ENCODE measurements at regions not wholly inside any gene's neighbourhood (a gene's known extent, or its start where the extent isn't known, plus 50 kb on each side); places are given as distances from the start of the nearest gene placed in this dataset.

GRCh38 chr2:3105814-3106569, 271.6 kb downstream of the EIPR1 start:
- TF ChIP-seq CTCF (conservative IDR thresholded peaks at IDR 0.05; ENCODE audit: low read depth, low read length) (no peak), CHD1 (IDR thresholded peaks at IDR 0.05; ENCODE audit: low read depth, low read length) (no peak), SMC3 (IDR thresholded peaks at IDR 0.05; ENCODE audit: low read depth, low read length) (no peak), POLR2A (IDR thresholded peaks at IDR 0.05; ENCODE audit: low read depth, low read length) (no peak), BHLHE40 (IDR thresholded peaks at IDR 0.05; ENCODE audit: low read depth, low read length) (no peak), CEBPB (IDR thresholded peaks at IDR 0.05; ENCODE audit: low read depth, low read length) (no peak), FOS (IDR thresholded peaks at IDR 0.05; ENCODE audit: low read depth, low read length) (no peak), MAFK (IDR thresholded peaks at IDR 0.05; ENCODE audit: low read depth, low read length) (no peak), MAZ (IDR thresholded peaks at IDR 0.05; ENCODE audit: borderline replicate concordance, low read depth, low read length) (no peak)
- TF ChIP-seq, protein P1, sequence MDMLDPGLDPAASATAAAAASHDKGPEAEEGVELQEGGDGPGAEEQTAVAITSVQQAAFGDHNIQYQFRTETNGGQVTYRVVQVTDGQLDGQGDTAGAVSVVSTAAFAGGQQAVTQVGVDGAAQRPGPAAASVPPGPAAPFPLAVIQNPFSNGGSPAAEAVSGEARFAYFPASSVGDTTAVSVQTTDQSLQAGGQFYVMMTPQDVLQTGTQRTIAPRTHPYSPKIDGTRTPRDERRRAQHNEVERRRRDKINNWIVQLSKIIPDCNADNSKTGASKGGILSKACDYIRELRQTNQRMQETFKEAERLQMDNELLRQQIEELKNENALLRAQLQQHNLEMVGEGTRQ (IDR thresholded peaks at IDR 0.05; ENCODE audit: low read depth, low read length) = no peak
- TF ChIP-seq, protein P2, sequence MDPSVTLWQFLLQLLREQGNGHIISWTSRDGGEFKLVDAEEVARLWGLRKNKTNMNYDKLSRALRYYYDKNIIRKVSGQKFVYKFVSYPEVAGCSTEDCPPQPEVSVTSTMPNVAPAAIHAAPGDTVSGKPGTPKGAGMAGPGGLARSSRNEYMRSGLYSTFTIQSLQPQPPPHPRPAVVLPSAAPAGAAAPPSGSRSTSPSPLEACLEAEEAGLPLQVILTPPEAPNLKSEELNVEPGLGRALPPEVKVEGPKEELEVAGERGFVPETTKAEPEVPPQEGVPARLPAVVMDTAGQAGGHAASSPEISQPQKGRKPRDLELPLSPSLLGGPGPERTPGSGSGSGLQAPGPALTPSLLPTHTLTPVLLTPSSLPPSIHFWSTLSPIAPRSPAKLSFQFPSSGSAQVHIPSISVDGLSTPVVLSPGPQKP (IDR thresholded peaks at IDR 0.05; ENCODE audit: borderline replicate concordance, low read depth, low read length) = no peak
